ENCODE measurements at regions not wholly inside any gene's neighbourhood (a gene's known extent, or its start where the extent isn't known, plus 50 kb on each side); places are given as distances from the start of the nearest gene placed in this dataset.

DNA sequence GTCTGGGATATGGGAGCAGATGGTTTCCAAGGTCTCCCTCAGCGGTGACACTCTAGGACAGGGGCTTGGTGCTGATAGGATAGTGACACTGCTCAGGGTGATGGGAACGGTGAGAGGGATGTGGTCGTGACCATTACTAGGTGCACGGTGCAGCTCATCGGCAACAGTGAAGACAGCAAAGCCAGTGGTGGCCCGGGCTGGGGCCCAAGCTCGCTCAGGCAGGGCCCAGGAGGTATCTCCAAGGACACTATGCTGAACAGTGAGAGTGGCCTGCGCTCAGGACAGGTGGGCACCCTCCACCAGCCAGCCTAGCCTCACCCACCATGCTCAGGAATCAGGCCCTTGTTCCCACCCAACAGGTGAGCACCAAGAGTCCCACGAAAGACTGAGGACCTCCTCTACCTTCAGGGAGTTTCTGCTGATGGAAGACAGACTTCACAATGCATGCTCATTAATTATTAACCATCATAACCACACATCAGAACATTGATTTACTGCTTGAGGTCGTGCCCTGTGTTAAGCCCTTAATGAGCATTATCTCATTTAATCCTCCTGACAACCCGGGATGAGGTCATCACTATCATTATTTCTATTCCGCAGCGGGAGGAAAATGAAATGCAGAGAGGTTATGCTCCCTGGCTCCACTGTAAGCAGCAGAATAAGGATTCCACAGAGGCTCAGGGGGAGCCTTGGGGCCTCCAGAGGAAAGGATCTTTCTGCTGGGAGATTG, 269.4 kb downstream of the UACA start:
- no peaks in the 10 kb centered on the region for H3K36me3 ChIP-seq (ENCODE audit: control insufficient read depth, low read length)
- H4K20me1 ChIP-seq (ENCODE audit: control insufficient read depth, insufficient read depth, low read depth, low read length): 0 out of 2 replicates have a peak, but pooled peaks cover 4% of the 10 kb centered on the region
- no peaks in the 10 kb centered on the region for H3K79me2 ChIP-seq (ENCODE audit: control insufficient read depth, low read length)
- H3K27me3 ChIP-seq (ENCODE audit: control insufficient read depth, low read length): peaks cover 47% of the 10 kb centered on the region
- TF ChIP-seq, protein P1, sequence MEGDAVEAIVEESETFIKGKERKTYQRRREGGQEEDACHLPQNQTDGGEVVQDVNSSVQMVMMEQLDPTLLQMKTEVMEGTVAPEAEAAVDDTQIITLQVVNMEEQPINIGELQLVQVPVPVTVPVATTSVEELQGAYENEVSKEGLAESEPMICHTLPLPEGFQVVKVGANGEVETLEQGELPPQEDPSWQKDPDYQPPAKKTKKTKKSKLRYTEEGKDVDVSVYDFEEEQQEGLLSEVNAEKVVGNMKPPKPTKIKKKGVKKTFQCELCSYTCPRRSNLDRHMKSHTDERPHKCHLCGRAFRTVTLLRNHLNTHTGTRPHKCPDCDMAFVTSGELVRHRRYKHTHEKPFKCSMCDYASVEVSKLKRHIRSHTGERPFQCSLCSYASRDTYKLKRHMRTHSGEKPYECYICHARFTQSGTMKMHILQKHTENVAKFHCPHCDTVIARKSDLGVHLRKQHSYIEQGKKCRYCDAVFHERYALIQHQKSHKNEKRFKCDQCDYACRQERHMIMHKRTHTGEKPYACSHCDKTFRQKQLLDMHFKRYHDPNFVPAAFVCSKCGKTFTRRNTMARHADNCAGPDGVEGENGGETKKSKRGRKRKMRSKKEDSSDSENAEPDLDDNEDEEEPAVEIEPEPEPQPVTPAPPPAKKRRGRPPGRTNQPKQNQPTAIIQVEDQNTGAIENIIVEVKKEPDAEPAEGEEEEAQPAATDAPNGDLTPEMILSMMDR (IDR thresholded peaks at IDR 0.05; ENCODE audit: low read depth, low read length, poor library complexity, severe bottlenecking): no peak
- H3K27ac ChIP-seq (ENCODE audit: low read depth, low read length): no peak overlapping the region
- H3K4me1 ChIP-seq (ENCODE audit: control insufficient read depth, low read length): peaks cover 29% of the 10 kb centered on the region
- no peak overlapping the region for H3K4me2 ChIP-seq (ENCODE audit: low read length)
- H3K9me3 ChIP-seq (ENCODE audit: control insufficient read depth, insufficient read depth, low read length): no peaks in the 10 kb centered on the region
- no peaks in the 10 kb centered on the region for H3F3A ChIP-seq (ENCODE audit: control insufficient read depth, insufficient read depth)
- H3K9me2 ChIP-seq (replicated peaks; ENCODE audit: control insufficient read depth, low read length): no peaks in the 10 kb centered on the region
- no peak overlapping the region for H3K4me3 ChIP-seq (ENCODE audit: low read length)

DNA sequence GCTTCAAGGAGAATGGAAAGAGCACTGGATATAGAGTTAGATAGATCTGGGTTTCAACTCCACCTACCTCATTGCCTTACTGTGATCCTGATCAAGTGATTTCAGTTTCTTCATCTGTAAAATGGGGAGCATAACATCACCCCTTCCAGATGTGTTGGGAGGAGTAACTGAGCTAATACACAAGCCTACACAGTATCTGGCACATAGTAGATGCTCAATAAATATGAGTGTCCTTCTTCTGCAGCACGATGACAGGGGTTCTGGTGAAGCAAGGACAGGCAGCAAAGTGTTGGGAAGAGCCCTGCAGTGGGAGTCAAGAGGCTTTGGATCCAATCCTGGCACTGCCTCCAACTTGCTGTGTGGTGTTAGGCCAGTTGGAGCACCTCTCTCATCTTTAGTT, 270.0 kb downstream of the UACA start:
- no peak overlapping the region for H3K27ac ChIP-seq (ENCODE audit: low read depth, low read length)
- H3K4me3 ChIP-seq (ENCODE audit: low read length): no peak overlapping the region
- H4K20me1 ChIP-seq (ENCODE audit: control insufficient read depth, insufficient read depth, low read depth, low read length): 0 out of 2 replicates have a peak, but pooled peaks cover 4% of the 10 kb centered on the region
- no peak overlapping the region for H3K4me2 ChIP-seq (ENCODE audit: low read length)
- peaks cover 47% of the 10 kb centered on the region for H3K27me3 ChIP-seq (ENCODE audit: control insufficient read depth, low read length)
- no peaks in the 10 kb centered on the region for H3K9me3 ChIP-seq (ENCODE audit: control insufficient read depth, insufficient read depth, low read length)
- H3F3A ChIP-seq (ENCODE audit: control insufficient read depth, insufficient read depth): no peaks in the 10 kb centered on the region
- H3K36me3 ChIP-seq (ENCODE audit: control insufficient read depth, low read length): no peaks in the 10 kb centered on the region
- H3K4me1 ChIP-seq (ENCODE audit: control insufficient read depth, low read length): peaks cover 29% of the 10 kb centered on the region
- H3K9me2 ChIP-seq (replicated peaks; ENCODE audit: control insufficient read depth, low read length): no peaks in the 10 kb centered on the region
- TF ChIP-seq, protein P1 (IDR thresholded peaks at IDR 0.05; ENCODE audit: low read depth, low read length, poor library complexity, severe bottlenecking): no peak
- no peaks in the 10 kb centered on the region for H3K79me2 ChIP-seq (ENCODE audit: control insufficient read depth, low read length)

GRCh38 chr15:70492240-70493177, 270.8 kb downstream of the UACA start:
- TF ChIP-seq, protein P1 (IDR thresholded peaks at IDR 0.05; ENCODE audit: low read depth, low read length, poor library complexity, severe bottlenecking): no peak
- no peak for TF ChIP-seq EZH2phosphoT487 (IDR thresholded peaks at IDR 0.05; ENCODE audit: borderline replicate concordance, low read length)
- H3F3A ChIP-seq (ENCODE audit: control insufficient read depth, insufficient read depth): no peaks in the 10 kb centered on the region
- H3K4me3 ChIP-seq (ENCODE audit: low read length): peak overlapping the region; percentile 44
- H3K36me3 ChIP-seq (ENCODE audit: control insufficient read depth, low read length): no peaks in the 10 kb centered on the region
- H3K4me2 ChIP-seq (ENCODE audit: low read length): peak overlapping the region; percentile 63
- H4K20me1 ChIP-seq (ENCODE audit: control insufficient read depth, insufficient read depth, low read depth, low read length): 0 out of 2 replicates have a peak, but pooled peaks cover 7% of the 10 kb centered on the region
- H3K27ac ChIP-seq (ENCODE audit: low read depth, low read length): peak overlapping the region; percentile 36
- H3K9me3 ChIP-seq (ENCODE audit: control insufficient read depth, insufficient read depth, low read length): no peaks in the 10 kb centered on the region
- peaks cover 29% of the 10 kb centered on the region for H3K4me1 ChIP-seq (ENCODE audit: control insufficient read depth, low read length)
- H3K27me3 ChIP-seq (ENCODE audit: control insufficient read depth, low read length): peaks cover 49% of the 10 kb centered on the region
- H3K9me2 ChIP-seq (replicated peaks; ENCODE audit: control insufficient read depth, low read length): no peaks in the 10 kb centered on the region
- no peaks in the 10 kb centered on the region for H3K79me2 ChIP-seq (ENCODE audit: control insufficient read depth, low read length)
